ENCODE measurements at regions not wholly inside any gene's neighbourhood (a gene's known extent, or its start where the extent isn't known, plus 50 kb on each side); places are given as distances from the start of the nearest gene placed in this dataset.

GRCh38 chr16:73369851-73370250 lies 321.9 kb upstream of the ZFHX3 start:
- no peak for TF ChIP-seq EZH2 (IDR thresholded peaks at IDR 0.05; ENCODE audit: borderline replicate concordance, low read length)
- TF ChIP-seq CTCF (conservative IDR thresholded peaks at IDR 0.05 in 1 of 2, IDR thresholded peaks at IDR 0.05 in 1 of 2; ENCODE audit: extremely low read depth in 1 of 2, insufficient read depth in 1 of 2, low read depth in 1 of 2, low read length in 2 of 2): no peak

All from mammary epithelial cell (primary cell).